Activated T-cell treated with anti-CD3 and anti-CD28 coated beads, Interleukin-2, amount 50 U/mL, for 4 hours (primary cell): ENCODE measurements at regions not wholly inside any gene's neighbourhood (a gene's known extent, or its start where the extent isn't known, plus 50 kb on each side); places are given as distances from the start of the nearest gene placed in this dataset.

Experiments
- ATAC-seq, 2 donors: fragments of 200-7000 bp; cut with Tn5 transposase; one replicate each; pipeline ENCODE4 v1.10.0; 2021
- DNase-seq: peaks from one replicate; pipeline ENCODE4 v3.0.0-alpha.2; 2020
- H3K27me3 Mint-ChIP-seq: one replicate; pipeline ENCODE4 v1.8.0; 2021; ENCODE audit warnings: low read depth, mixed read lengths
- H3K36me3 Mint-ChIP-seq: one replicate; pipeline ENCODE4 v1.8.0; 2022; ENCODE audit warnings: mixed read lengths; ENCODE audit not compliant: insufficient read depth
- H3K4me1 Mint-ChIP-seq: one replicate; pipeline ENCODE4 v1.8.0; 2021; ENCODE audit warnings: low read depth, mixed read lengths
- H3K4me3 Mint-ChIP-seq: one replicate; pipeline ENCODE4 v1.8.0; 2021; ENCODE audit warnings: mild to moderate bottlenecking, moderate library complexity, mixed read lengths
- H3K9me3 Mint-ChIP-seq: one replicate; pipeline ENCODE4 v1.8.0; 2021; ENCODE audit warnings: mixed read lengths

DNA sequence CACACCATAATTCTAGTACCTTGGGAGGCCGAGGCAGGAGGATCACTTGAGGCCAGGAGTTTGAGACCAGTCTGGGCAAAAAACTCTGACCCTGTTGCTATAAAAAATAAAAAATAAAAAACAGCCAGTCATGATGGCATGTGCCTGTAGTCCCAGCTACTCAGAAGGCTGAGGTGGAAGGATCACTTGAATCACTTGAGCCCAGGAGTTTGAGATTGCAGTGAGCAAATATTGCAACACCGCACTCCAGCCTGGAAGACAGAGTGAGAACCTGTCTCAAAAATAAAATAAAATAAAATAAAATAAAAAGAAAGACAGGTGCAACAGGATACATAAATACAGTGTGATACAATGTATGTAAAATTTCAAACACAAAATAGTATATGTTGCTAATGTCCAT lies 154.5 kb downstream of the OTOR start:
- Mint-ChIP-seq H3K4me1 (no peaks in the 10 kb centered on the region), H3K36me3 (no peaks in the 10 kb centered on the region), H3K4me3 (no peak overlapping the region), H3K27me3 (no peaks in the 10 kb centered on the region), H3K9me3 (no peaks in the 10 kb centered on the region)
- DNase-seq (no peak), ATAC-seq (no peak)

GRCh38 chr20:16904751-16905150 lies 156.6 kb downstream of the OTOR start:
- ATAC-seq (no peak), DNase-seq (no peak)
- Mint-ChIP-seq H3K36me3 (no peaks in the 10 kb centered on the region), H3K4me3 (no peak overlapping the region), H3K27me3 (no peaks in the 10 kb centered on the region), H3K9me3 (no peaks in the 10 kb centered on the region), H3K4me1 (no peaks in the 10 kb centered on the region)

GRCh38 chr20:16914277-16914676 lies 166.1 kb downstream of the OTOR start:
- DNase-seq (no peak), ATAC-seq (no peak)
- peaks cover 3% of the 10 kb centered on the region for H3K27me3 Mint-ChIP-seq
- H3K9me3 Mint-ChIP-seq: peaks cover 10% of the 10 kb centered on the region
- H3K4me3 Mint-ChIP-seq: no peak overlapping the region
- H3K4me1 Mint-ChIP-seq: no peaks in the 10 kb centered on the region
- H3K36me3 Mint-ChIP-seq: no peaks in the 10 kb centered on the region

GRCh38 chr20:16916165-16916564 lies 168.0 kb downstream of the OTOR start:
- H3K9me3 Mint-ChIP-seq: peaks cover 5% of the 10 kb centered on the region
- DNase-seq: no peak
- peaks cover 3% of the 10 kb centered on the region for H3K27me3 Mint-ChIP-seq
- H3K4me1 Mint-ChIP-seq: no peaks in the 10 kb centered on the region
- ATAC-seq: no peak
- no peaks in the 10 kb centered on the region for H3K36me3 Mint-ChIP-seq
- no peak overlapping the region for H3K4me3 Mint-ChIP-seq

- ATAC-seq: no peak
- Mint-ChIP-seq H3K36me3 (no peaks in the 10 kb centered on the region), H3K9me3 (no peaks in the 10 kb centered on the region), H3K27me3 (no peaks in the 10 kb centered on the region), H3K4me3 (no peak overlapping the region), H3K4me1 (no peaks in the 10 kb centered on the region)
- DNase-seq: no peak
Measured at GRCh38 chr20:16917636-16918035, 169.5 kb downstream of the OTOR start.

- ATAC-seq (no peak), DNase-seq (no peak)
- Mint-ChIP-seq H3K4me1 (no peaks in the 10 kb centered on the region), H3K9me3 (no peaks in the 10 kb centered on the region), H3K4me3 (no peak overlapping the region), H3K36me3 (no peaks in the 10 kb centered on the region), H3K27me3 (no peaks in the 10 kb centered on the region)
Measured at GRCh38 chr20:16918366-16918765, 170.2 kb downstream of the OTOR start.

- DNase-seq: no peak
- H3K36me3 Mint-ChIP-seq: no peaks in the 10 kb centered on the region
- no peaks in the 10 kb centered on the region for H3K9me3 Mint-ChIP-seq
- H3K4me3 Mint-ChIP-seq: no peak overlapping the region
- H3K4me1 Mint-ChIP-seq: no peaks in the 10 kb centered on the region
- H3K27me3 Mint-ChIP-seq: no peaks in the 10 kb centered on the region
- no peak for ATAC-seq
Measured at GRCh38 chr20:16919841-16920240, 171.7 kb downstream of the OTOR start.

DNA sequence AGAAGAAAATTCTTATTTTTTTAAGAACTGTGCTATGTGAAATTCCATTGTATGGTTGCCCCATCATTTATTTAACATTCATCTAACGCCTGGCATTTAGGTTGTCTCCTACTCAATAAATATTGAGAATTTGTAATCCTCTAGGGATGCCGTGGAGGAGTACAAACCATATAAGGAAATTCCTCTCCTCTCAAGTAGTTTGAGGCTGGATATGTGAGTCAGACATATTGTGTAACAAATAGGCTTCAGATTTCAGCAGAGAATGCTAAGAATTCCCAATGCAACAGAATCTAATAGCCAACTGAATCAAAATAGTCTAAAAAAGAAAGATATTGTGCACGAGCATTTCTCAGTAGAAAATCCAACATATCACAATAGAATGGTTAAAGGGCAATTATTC lies 174.7 kb downstream of the OTOR start:
- H3K4me3 Mint-ChIP-seq: no peak overlapping the region
- DNase-seq (no peak), ATAC-seq (no peak)
- H3K4me1 Mint-ChIP-seq: no peaks in the 10 kb centered on the region
- no peaks in the 10 kb centered on the region for H3K9me3 Mint-ChIP-seq
- no peaks in the 10 kb centered on the region for H3K36me3 Mint-ChIP-seq
- no peaks in the 10 kb centered on the region for H3K27me3 Mint-ChIP-seq

- H3K9me3 Mint-ChIP-seq: no peaks in the 10 kb centered on the region
- ATAC-seq: no peak
- H3K27me3 Mint-ChIP-seq: no peaks in the 10 kb centered on the region
- no peaks in the 10 kb centered on the region for H3K4me1 Mint-ChIP-seq
- no peak for DNase-seq
- no peaks in the 10 kb centered on the region for H3K36me3 Mint-ChIP-seq
- no peak overlapping the region for H3K4me3 Mint-ChIP-seq
Measured at GRCh38 chr20:16926626-16927430, 178.7 kb downstream of the OTOR start.

GRCh38 chr20:16929756-16930155 lies 181.6 kb downstream of the OTOR start:
- no peaks in the 10 kb centered on the region for H3K36me3 Mint-ChIP-seq
- no peaks in the 10 kb centered on the region for H3K4me1 Mint-ChIP-seq
- ATAC-seq: no peak
- H3K27me3 Mint-ChIP-seq: no peaks in the 10 kb centered on the region
- no peak overlapping the region for H3K4me3 Mint-ChIP-seq
- DNase-seq: no peak
- H3K9me3 Mint-ChIP-seq: no peaks in the 10 kb centered on the region

DNA sequence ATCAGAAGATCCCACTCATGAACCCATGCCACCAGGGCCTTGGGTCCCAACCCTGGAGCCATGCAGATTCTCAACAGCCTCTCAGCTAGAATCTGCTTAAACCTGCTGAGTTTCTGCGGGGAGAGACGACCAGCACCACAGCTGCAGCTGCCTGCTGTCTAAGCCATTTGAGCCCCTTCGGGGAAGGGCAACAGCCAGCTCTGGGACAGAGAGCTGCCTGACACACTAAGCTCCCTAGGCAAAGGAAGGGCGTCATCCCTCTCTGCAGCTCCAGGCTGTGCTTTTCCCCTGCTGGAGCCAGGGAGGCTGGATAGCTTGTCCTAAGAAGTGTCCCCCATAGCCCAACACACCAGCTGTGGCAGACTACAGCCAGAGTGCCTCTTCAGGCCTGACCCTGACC lies 182.5 kb downstream of the OTOR start:
- no peak overlapping the region for H3K4me3 Mint-ChIP-seq
- H3K9me3 Mint-ChIP-seq: no peaks in the 10 kb centered on the region
- H3K4me1 Mint-ChIP-seq: no peaks in the 10 kb centered on the region
- no peak for ATAC-seq
- DNase-seq: no peak
- H3K36me3 Mint-ChIP-seq: no peaks in the 10 kb centered on the region
- H3K27me3 Mint-ChIP-seq: no peaks in the 10 kb centered on the region

GRCh38 chr20:16939051-16939450 lies 190.9 kb downstream of the OTOR start:
- DNase-seq: no peak
- Mint-ChIP-seq H3K4me3 (no peak overlapping the region), H3K4me1 (no peaks in the 10 kb centered on the region), H3K27me3 (no peaks in the 10 kb centered on the region), H3K9me3 (no peaks in the 10 kb centered on the region), H3K36me3 (no peaks in the 10 kb centered on the region)
- no peak for ATAC-seq

DNA sequence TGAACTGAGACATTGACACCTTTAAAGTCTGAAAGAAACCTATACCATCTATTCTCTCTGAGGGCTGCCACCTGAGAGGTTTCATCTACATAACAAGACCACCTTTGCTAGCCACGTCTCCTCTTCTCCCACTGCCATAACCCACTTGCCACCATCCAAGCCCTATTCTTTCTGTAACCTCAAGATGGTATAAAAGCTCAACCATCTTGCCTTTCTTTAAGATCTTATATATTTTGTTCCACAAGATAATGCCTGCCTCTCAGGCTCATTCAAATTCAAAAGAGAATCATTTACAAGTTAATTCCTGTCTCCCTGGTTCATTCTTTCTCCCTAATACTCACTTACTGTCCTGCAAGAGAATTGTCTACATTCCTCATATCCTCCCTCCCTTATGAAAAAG lies 192.5 kb downstream of the OTOR start:
- no peaks in the 10 kb centered on the region for H3K27me3 Mint-ChIP-seq
- H3K9me3 Mint-ChIP-seq: no peaks in the 10 kb centered on the region
- no peak overlapping the region for H3K4me3 Mint-ChIP-seq
- DNase-seq (no peak), ATAC-seq (no peak)
- no peaks in the 10 kb centered on the region for H3K36me3 Mint-ChIP-seq
- no peaks in the 10 kb centered on the region for H3K4me1 Mint-ChIP-seq

GRCh38 chr20:16942051-16942450 lies 193.9 kb downstream of the OTOR start:
- Mint-ChIP-seq H3K27me3 (no peaks in the 10 kb centered on the region), H3K9me3 (no peaks in the 10 kb centered on the region), H3K4me3 (no peak overlapping the region), H3K4me1 (no peaks in the 10 kb centered on the region), H3K36me3 (no peaks in the 10 kb centered on the region)
- no peak for ATAC-seq
- no peak for DNase-seq

- no peaks in the 10 kb centered on the region for H3K27me3 Mint-ChIP-seq
- H3K4me1 Mint-ChIP-seq: no peaks in the 10 kb centered on the region
- no peaks in the 10 kb centered on the region for H3K36me3 Mint-ChIP-seq
- no peaks in the 10 kb centered on the region for H3K9me3 Mint-ChIP-seq
- no peak for ATAC-seq
- no peak overlapping the region for H3K4me3 Mint-ChIP-seq
- no peak for DNase-seq
Measured at GRCh38 chr20:16942756-16943155, 194.6 kb downstream of the OTOR start.

- no peak for ATAC-seq
- H3K9me3 Mint-ChIP-seq: peaks cover 5% of the 10 kb centered on the region
- no peaks in the 10 kb centered on the region for H3K4me1 Mint-ChIP-seq
- no peak for DNase-seq
- H3K36me3 Mint-ChIP-seq: no peaks in the 10 kb centered on the region
- H3K4me3 Mint-ChIP-seq: no peak overlapping the region
- H3K27me3 Mint-ChIP-seq: no peaks in the 10 kb centered on the region
Measured at GRCh38 chr20:16944745-16945144, 196.6 kb downstream of the OTOR start.
